Medulla oblongata (tissue), 1 donor: ENCODE measurements at regions not wholly inside any gene's neighbourhood (a gene's known extent, or its start where the extent isn't known, plus 50 kb on each side); places are given as distances from the start of the nearest gene placed in this dataset.

ENCODE experiments used
- DNase-seq: peaks from one replicate; pipeline ENCODE4 v3.0.0-alpha.2; 2015; ENCODE audit errors: extremely low spot score

GRCh38 chr16:81185416-81185815 is 53.1 kb upstream of the BCO1 start:
- no peak for DNase-seq

GRCh38 chr16:81181013-81181720 is 57.3 kb upstream of the BCO1 start:
- DNase-seq: no peak

- no peak for DNase-seq
Observed at GRCh38 chr16:81180578-81180977, 57.9 kb upstream of the BCO1 start.

GRCh38 chr16:81179219-81179618 is 59.3 kb upstream of the BCO1 start:
- no peak for DNase-seq

- DNase-seq: no peak
Observed at GRCh38 chr16:81175325-81175891, 63.1 kb upstream of the BCO1 start.

- DNase-seq: no peak
Observed at GRCh38 chr16:81174644-81175324, 63.7 kb upstream of the BCO1 start.

GRCh38 chr16:81172769-81173658 is 65.5 kb upstream of the BCO1 start:
- no peak for DNase-seq

GRCh38 chr16:81170824-81171223 is 67.7 kb upstream of the BCO1 start:
- no peak for DNase-seq

- DNase-seq: no peak
Observed at GRCh38 chr16:81168406-81168805, 70.1 kb upstream of the BCO1 start.

- no peak for DNase-seq
Observed at GRCh38 chr16:81167851-81168250, 70.6 kb upstream of the BCO1 start.

- DNase-seq: no peak
Observed at GRCh38 chr16:81166417-81167300, 70.5 kb upstream of the GCSH start.

GRCh38 chr16:81165411-81166097 is 69.4 kb upstream of the GCSH start:
- no peak for DNase-seq

- DNase-seq: no peak
Observed at GRCh38 chr16:81164958-81165357, 68.8 kb upstream of the GCSH start.

GRCh38 chr16:81164481-81164880 is 68.3 kb upstream of the GCSH start:
- no peak for DNase-seq

- no peak for DNase-seq
Observed at GRCh38 chr16:81163671-81164070, 67.5 kb upstream of the GCSH start.

- DNase-seq: peak; percentile 87
Observed at GRCh38 chr16:81158964-81159363, 62.8 kb upstream of the GCSH start.

- DNase-seq: no peak
Observed at GRCh38 chr16:81155769-81156168, 59.6 kb upstream of the GCSH start.

GRCh38 chr16:81151648-81152310 is 55.6 kb upstream of the GCSH start:
- DNase-seq: peak; percentile 13

- DNase-seq: no peak
Observed at GRCh38 chr16:81149614-81150013, 53.4 kb upstream of the GCSH start.

- no peak for DNase-seq
Observed at GRCh38 chr16:81148277-81148676, 52.1 kb upstream of the GCSH start.
